Peyer's patch (tissue), 4 donors: ENCODE measurements at regions not wholly inside any gene's neighbourhood (a gene's known extent, or its start where the extent isn't known, plus 50 kb on each side); places are given as distances from the start of the nearest gene placed in this dataset.

Experiments
- CTCF ChIP-seq, 6 experiments: fragments of 450-650 bp in 4 of 6; fragments of 200-600 bp in 2 of 6; sonication (generic) in 1 of 6; IDR thresholded peaks; one replicate each; pipeline ENCODE4 v1.5.1; 2017 to 2019; ENCODE audit warnings: antibody characterized with exemption in 6 of 6, mild to moderate bottlenecking in 3 of 6, moderate library complexity in 1 of 6
- POLR2A ChIP-seq, 2 donors: fragments of 450-650 bp; IDR thresholded peaks; one replicate each; pipeline ENCODE4 v1.5.1; 2017; ENCODE audit warnings: antibody characterized with exemption in 2 of 2, mild to moderate bottlenecking in 2 of 2, moderate library complexity in 2 of 2

- no peak for TF ChIP-seq POLR2A (IDR thresholded peaks at IDR 0.05)
- TF ChIP-seq CTCF (IDR thresholded peaks at IDR 0.05): no peak
Measured at GRCh38 chr7:115387137-115387536, 465.2 kb downstream of the MDFIC start.
